Activated T-cell treated with anti-CD3 and anti-CD28 coated beads, Interleukin-2, amount 50 U/mL, for 24 hours (primary cell): ENCODE measurements at regions not wholly inside any gene's neighbourhood (a gene's known extent, or its start where the extent isn't known, plus 50 kb on each side); places are given as distances from the start of the nearest gene placed in this dataset.

Experiments used
- DNase-seq: peaks from one replicate; pipeline ENCODE4 v3.0.0-alpha.2; 2020
- H3K27ac Mint-ChIP-seq: 2 replicates; pipeline ENCODE4 v1.8.0; 2020; ENCODE audit warnings: mild to moderate bottlenecking, mixed read lengths
- H3K27me3 Mint-ChIP-seq: 2 replicates; pipeline ENCODE4 v1.8.0; 2020; ENCODE audit warnings: mixed read lengths
- H3K36me3 Mint-ChIP-seq: 2 replicates; pipeline ENCODE4 v1.8.0; 2020; ENCODE audit warnings: low read depth, mixed read lengths
- H3K4me1 Mint-ChIP-seq: 2 replicates; pipeline ENCODE4 v1.8.0; 2020; ENCODE audit warnings: low read depth, mixed read lengths
- H3K4me3 Mint-ChIP-seq: 2 replicates; pipeline ENCODE4 v1.8.0; 2020; ENCODE audit warnings: mild to moderate bottlenecking, moderate library complexity, mixed read lengths
- H3K9me3 Mint-ChIP-seq: 2 replicates; pipeline ENCODE4 v1.8.0; 2020; ENCODE audit warnings: mixed read lengths

- Mint-ChIP-seq H3K36me3 (no peaks in the 10 kb centered on the region), H3K4me3 (no peak overlapping the region), H3K4me1 (no peaks in the 10 kb centered on the region), H3K9me3 (peaks cover 4% of the 10 kb centered on the region), H3K27ac (no peak overlapping the region), H3K27me3 (no peaks in the 10 kb centered on the region)
- DNase-seq: no peak
Measured at GRCh38 chr11:80424012-80424695, 983.3 kb upstream of the TENM4 start.

- H3K27ac Mint-ChIP-seq: no peak overlapping the region
- H3K9me3 Mint-ChIP-seq: peaks cover 3% of the 10 kb centered on the region
- no peaks in the 10 kb centered on the region for H3K27me3 Mint-ChIP-seq
- no peak for DNase-seq
- H3K36me3 Mint-ChIP-seq: no peaks in the 10 kb centered on the region
- H3K4me3 Mint-ChIP-seq: no peak overlapping the region
- H3K4me1 Mint-ChIP-seq: no peaks in the 10 kb centered on the region
Measured at GRCh38 chr11:80420374-80420773, 979.5 kb upstream of the TENM4 start.

- no peak for DNase-seq
- no peak overlapping the region for H3K4me3 Mint-ChIP-seq
- H3K9me3 Mint-ChIP-seq: peaks cover 4% of the 10 kb centered on the region
- H3K27me3 Mint-ChIP-seq: no peaks in the 10 kb centered on the region
- H3K36me3 Mint-ChIP-seq: no peaks in the 10 kb centered on the region
- no peak overlapping the region for H3K27ac Mint-ChIP-seq
- no peaks in the 10 kb centered on the region for H3K4me1 Mint-ChIP-seq
Measured at GRCh38 chr11:80417681-80418080, 976.9 kb upstream of the TENM4 start.

- Mint-ChIP-seq H3K4me1 (no peaks in the 10 kb centered on the region), H3K36me3 (no peaks in the 10 kb centered on the region), H3K4me3 (no peak overlapping the region), H3K27ac (no peak overlapping the region), H3K9me3 (peaks cover 11% of the 10 kb centered on the region), H3K27me3 (no peaks in the 10 kb centered on the region)
- no peak for DNase-seq
Measured at GRCh38 chr11:80415580-80415979, 974.8 kb upstream of the TENM4 start.

- no peak for DNase-seq
- Mint-ChIP-seq H3K9me3 (peaks cover 13% of the 10 kb centered on the region), H3K27ac (no peak overlapping the region), H3K4me1 (no peaks in the 10 kb centered on the region), H3K4me3 (no peak overlapping the region), H3K27me3 (no peaks in the 10 kb centered on the region), H3K36me3 (no peaks in the 10 kb centered on the region)
Measured at GRCh38 chr11:80414181-80415165, 973.6 kb upstream of the TENM4 start.

GRCh38 chr11:80412604-80413003 lies 971.8 kb upstream of the TENM4 start:
- H3K27me3 Mint-ChIP-seq: no peaks in the 10 kb centered on the region
- peaks cover 18% of the 10 kb centered on the region for H3K9me3 Mint-ChIP-seq
- H3K4me3 Mint-ChIP-seq: no peak overlapping the region
- H3K4me1 Mint-ChIP-seq: no peaks in the 10 kb centered on the region
- no peak overlapping the region for H3K27ac Mint-ChIP-seq
- DNase-seq: no peak
- H3K36me3 Mint-ChIP-seq: no peaks in the 10 kb centered on the region

- Mint-ChIP-seq H3K27ac (no peak overlapping the region), H3K27me3 (no peaks in the 10 kb centered on the region), H3K9me3 (peaks cover 24% of the 10 kb centered on the region), H3K4me3 (no peak overlapping the region), H3K4me1 (no peaks in the 10 kb centered on the region), H3K36me3 (no peaks in the 10 kb centered on the region)
- DNase-seq: no peak
Measured at GRCh38 chr11:80393210-80393609, 952.4 kb upstream of the TENM4 start.

- Mint-ChIP-seq H3K4me3 (no peak overlapping the region), H3K9me3 (peaks cover 19% of the 10 kb centered on the region), H3K27me3 (no peaks in the 10 kb centered on the region), H3K4me1 (no peaks in the 10 kb centered on the region), H3K36me3 (no peaks in the 10 kb centered on the region), H3K27ac (no peak overlapping the region)
- DNase-seq: no peak
Measured at GRCh38 chr11:80390505-80390904, 949.7 kb upstream of the TENM4 start.

GRCh38 chr11:80388536-80388935 lies 947.7 kb upstream of the TENM4 start:
- no peak overlapping the region for H3K4me3 Mint-ChIP-seq
- no peaks in the 10 kb centered on the region for H3K36me3 Mint-ChIP-seq
- H3K27me3 Mint-ChIP-seq: no peaks in the 10 kb centered on the region
- peaks cover 22% of the 10 kb centered on the region for H3K9me3 Mint-ChIP-seq
- no peak for DNase-seq
- no peak overlapping the region for H3K27ac Mint-ChIP-seq
- no peaks in the 10 kb centered on the region for H3K4me1 Mint-ChIP-seq

GRCh38 chr11:80388130-80388529 lies 947.3 kb upstream of the TENM4 start:
- Mint-ChIP-seq H3K4me3 (no peak overlapping the region), H3K4me1 (no peaks in the 10 kb centered on the region), H3K27me3 (no peaks in the 10 kb centered on the region)

GRCh38 chr11:80383655-80384054 lies 942.8 kb upstream of the TENM4 start:
- no peaks in the 10 kb centered on the region for H3K4me1 Mint-ChIP-seq
- no peak overlapping the region for H3K4me3 Mint-ChIP-seq
- H3K9me3 Mint-ChIP-seq: peaks cover 14% of the 10 kb centered on the region
- H3K27me3 Mint-ChIP-seq: no peaks in the 10 kb centered on the region
- H3K36me3 Mint-ChIP-seq: no peaks in the 10 kb centered on the region
- no peak for DNase-seq
- H3K27ac Mint-ChIP-seq: no peak overlapping the region

More at GRCh38 chr11:80388130-80388529, 947.3 kb upstream of the TENM4 start:
- DNase-seq: no peak
- Mint-ChIP-seq H3K9me3 (peaks cover 24% of the 10 kb centered on the region), H3K27ac (no peak overlapping the region), H3K36me3 (no peaks in the 10 kb centered on the region)

GRCh38 chr11:80379620-80380278 lies 938.9 kb upstream of the TENM4 start:
- no peak for DNase-seq
- H3K36me3 Mint-ChIP-seq: no peaks in the 10 kb centered on the region
- H3K27ac Mint-ChIP-seq: no peak overlapping the region
- H3K27me3 Mint-ChIP-seq: no peaks in the 10 kb centered on the region
- no peaks in the 10 kb centered on the region for H3K4me1 Mint-ChIP-seq
- peaks cover 11% of the 10 kb centered on the region for H3K9me3 Mint-ChIP-seq
- no peak overlapping the region for H3K4me3 Mint-ChIP-seq

- Mint-ChIP-seq H3K9me3 (peaks cover 17% of the 10 kb centered on the region), H3K36me3 (no peaks in the 10 kb centered on the region), H3K4me1 (no peaks in the 10 kb centered on the region), H3K27ac (no peak overlapping the region), H3K4me3 (no peak overlapping the region), H3K27me3 (no peaks in the 10 kb centered on the region)
- DNase-seq: no peak
Measured at GRCh38 chr11:80371931-80372330, 931.1 kb upstream of the TENM4 start.

GRCh38 chr11:80365980-80366379 lies 925.1 kb upstream of the TENM4 start:
- Mint-ChIP-seq H3K27ac (no peak overlapping the region), H3K36me3 (no peaks in the 10 kb centered on the region), H3K4me3 (no peak overlapping the region), H3K27me3 (no peaks in the 10 kb centered on the region), H3K4me1 (no peaks in the 10 kb centered on the region), H3K9me3 (peaks cover 14% of the 10 kb centered on the region)
- no peak for DNase-seq
